OCI-LY3 (cell line): ENCODE measurements at regions not wholly inside any gene's neighbourhood (a gene's known extent, or its start where the extent isn't known, plus 50 kb on each side); places are given as distances from the start of the nearest gene placed in this dataset.

Experiments
- CTCF ChIP-seq: fragments of 200-600, 300-600 bp; sonication (generic); IDR thresholded peaks from 2 replicates; pipeline ENCODE4 v1.5.1; 2014; ENCODE audit warnings: antibody characterized with exemption, low read length, low read depth
- EZH2phosphoT487 ChIP-seq: fragments of 200-600 bp; shearing (Covaris generic); IDR thresholded peaks from 2 replicates; pipeline ENCODE4 v1.6.1; 2018; ENCODE audit warnings: antibody characterized with exemption, mixed run types, low read depth

GRCh38 chr2:53200072-53200471 lies 567.5 kb upstream of the CHAC2 start:
- TF ChIP-seq EZH2phosphoT487, result no peak
- no peak for TF ChIP-seq CTCF
